IPS DF 19.7 (cell line): ENCODE measurements at regions not wholly inside any gene's neighbourhood (a gene's known extent, or its start where the extent isn't known, plus 50 kb on each side); places are given as distances from the start of the nearest gene placed in this dataset.

ENCODE experiments used
- DNase-seq: peaks from one replicate; pipeline ENCODE4 v3.0.0-alpha.2; 2013; ENCODE audit warnings: low read depth, low spot score

DNA sequence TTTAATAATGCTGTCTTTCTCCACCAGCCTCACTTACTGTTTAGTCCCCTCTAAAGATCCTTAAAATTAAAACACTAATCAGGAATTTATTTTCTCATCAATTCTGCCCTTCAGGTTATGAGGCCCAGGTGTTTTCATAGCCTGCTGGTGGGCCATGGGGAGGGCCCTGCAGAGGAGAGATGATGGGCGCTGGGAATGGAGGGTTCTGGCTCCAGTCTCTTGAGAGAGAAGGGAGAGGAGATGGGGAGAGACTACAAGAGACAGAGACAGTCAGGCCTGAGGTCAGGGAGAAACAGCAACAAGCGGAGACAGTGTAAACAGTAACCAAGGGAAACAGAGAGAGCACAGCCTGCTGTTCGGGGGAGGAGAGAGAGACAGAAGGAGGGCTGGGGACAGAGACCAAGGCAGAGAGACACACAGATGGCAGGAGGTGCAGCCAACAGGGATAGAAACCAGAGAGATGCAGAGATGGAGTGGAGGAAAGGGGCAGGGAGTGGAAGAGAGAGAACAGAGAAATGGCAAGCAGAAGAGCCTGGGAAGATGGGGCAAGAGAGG lies 187.3 kb upstream of the SYT13 start:
- DNase-seq, result no peak

DNA sequence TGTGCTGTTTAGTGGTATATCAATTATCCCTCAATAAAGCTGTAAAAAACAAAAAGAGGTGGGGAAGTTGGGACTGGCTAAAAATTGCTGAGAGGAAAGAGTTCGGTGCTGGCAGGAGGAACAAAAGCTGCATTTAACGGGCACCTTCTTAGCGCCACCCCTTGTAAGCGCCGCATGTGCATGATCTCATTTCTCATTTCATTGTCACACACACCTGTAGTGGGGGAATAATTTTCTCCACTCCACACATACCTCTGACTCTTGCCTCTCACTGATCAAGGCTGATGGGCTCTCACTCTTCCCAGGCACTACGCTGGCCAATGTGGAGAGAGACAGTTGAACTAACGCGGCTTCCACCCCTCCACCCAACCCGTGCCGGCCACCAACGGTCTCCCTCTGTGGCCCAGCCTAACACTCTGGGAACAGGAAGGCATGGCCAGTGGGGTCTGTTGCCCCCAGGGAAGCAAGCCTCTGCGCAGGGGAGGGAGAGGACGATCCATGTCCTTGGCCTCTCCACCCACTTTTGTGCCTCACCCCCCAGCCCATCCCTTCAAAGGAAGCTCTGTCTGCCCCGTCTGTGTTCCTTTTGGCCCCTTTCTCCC lies 186.7 kb upstream of the SYT13 start:
- no peak for DNase-seq

DNA sequence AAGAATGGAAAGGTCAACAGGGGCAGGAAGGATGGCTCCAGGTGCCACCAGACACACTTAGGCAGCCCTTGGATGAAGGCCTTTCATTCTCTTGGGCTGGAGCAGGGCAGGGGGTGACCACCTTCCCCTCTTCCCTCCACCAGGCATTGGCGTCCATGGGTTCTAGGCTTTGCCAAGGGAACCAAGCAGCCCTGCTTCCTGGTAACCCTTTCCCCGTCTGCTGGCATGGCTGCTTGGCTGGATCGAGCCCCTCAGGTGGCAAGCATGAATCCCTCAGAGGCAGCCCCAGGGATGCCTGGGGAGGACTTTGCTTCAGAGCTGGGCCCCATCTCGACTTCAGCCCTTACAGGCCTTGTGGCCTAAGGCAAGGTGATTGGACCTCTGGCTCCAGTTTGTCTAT lies 185.1 kb upstream of the SYT13 start:
- no peak for DNase-seq

DNA sequence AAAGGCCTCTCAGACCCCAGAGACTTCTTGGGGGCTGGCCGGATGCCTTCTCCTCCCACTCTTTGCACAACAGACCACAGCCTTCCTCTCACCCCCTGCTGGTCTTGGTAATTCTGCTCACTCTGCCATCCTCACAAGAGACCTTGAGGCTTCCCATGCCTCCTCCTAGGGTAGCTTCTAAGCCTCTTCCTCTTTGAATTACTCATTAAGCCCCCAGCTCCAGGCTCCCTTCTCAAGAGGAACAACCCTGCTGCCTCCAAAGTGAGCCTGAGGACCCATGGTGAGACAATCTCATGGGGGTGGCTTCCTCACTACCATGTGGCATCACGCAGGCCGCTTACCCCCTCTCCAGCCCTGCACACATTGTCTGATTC lies 184.6 kb upstream of the SYT13 start:
- no peak for DNase-seq

DNA sequence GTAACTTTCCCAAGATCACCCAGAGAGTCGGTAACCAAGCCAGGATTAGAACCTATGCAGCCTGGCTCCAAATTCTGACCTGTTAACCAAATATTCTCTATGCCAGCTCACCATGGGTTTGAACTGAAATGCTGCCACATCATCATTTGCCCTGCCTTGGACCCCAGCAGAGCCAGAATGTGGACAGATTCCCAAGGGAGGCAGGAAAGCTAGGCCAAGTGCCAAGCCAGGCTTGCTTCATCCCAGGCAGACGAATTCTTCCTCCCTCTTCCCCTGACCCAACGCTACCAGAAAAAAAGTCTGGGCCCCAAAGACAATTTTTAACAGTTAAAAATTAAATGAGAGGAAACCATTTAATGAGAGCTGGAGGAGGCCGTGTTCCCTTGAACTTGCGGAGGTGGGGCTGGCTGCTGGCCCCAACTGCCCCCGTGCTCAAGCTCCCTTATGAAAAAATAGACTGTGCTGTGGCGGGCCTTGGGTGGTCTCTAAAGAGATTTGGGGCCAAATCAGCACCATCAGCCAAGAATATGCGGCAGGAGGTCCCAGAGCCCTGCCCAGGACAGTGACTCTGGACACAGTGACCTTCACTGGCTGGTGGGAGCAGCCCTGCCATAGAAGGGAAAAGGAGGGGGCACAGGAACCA lies 184.1 kb upstream of the SYT13 start:
- DNase-seq, result no peak

GRCh38 chr11:45468267-45468856 lies 182.2 kb upstream of the SYT13 start:
- DNase-seq, result no peak

DNA sequence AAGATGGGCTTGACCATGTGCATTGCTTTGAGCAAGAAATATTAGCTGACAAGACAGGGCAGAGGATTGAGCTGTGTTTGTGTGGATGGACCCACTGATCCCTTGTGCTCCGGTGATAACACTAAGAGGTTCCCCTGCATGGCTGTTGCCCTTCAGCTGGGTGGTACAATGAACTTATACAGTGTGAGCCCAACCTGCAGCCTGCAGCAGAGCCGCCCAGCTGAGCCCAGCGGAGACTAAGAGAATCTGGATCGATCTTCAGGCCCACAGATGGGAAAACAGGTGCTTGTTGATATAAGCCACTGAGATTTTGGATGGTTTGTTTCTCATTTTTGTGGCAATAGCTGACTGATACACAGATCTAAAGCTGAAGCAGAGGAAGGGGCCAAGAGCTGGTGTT lies 177.4 kb upstream of the SYT13 start:
- DNase-seq, result no peak

- DNase-seq, result no peak
Measured at GRCh38 chr11:45461514-45461913, 175.4 kb upstream of the SYT13 start.

DNA sequence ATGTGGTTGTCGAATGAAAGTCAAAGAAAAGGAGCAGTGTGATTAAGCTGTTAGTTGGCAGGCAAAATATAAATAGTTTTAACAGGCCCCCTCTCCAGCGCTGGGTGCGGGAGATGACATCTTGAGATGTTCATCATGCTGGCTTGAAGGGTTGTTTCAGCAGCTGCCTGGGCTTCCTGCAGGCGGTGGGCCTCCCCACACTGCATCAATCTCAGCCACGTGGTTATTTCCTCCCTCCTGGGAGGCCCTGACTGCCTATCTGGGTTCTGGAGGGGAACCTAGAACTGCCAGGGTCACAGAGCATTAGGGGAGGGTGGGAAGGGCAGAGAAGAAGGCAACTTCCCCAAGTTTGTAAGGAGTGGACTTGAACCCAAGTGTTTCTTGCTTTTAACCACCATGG lies 173.3 kb upstream of the SYT13 start:
- DNase-seq, result no peak

- no peak for DNase-seq
Measured at GRCh38 chr11:45458269-45458668, 172.1 kb upstream of the SYT13 start.

DNA sequence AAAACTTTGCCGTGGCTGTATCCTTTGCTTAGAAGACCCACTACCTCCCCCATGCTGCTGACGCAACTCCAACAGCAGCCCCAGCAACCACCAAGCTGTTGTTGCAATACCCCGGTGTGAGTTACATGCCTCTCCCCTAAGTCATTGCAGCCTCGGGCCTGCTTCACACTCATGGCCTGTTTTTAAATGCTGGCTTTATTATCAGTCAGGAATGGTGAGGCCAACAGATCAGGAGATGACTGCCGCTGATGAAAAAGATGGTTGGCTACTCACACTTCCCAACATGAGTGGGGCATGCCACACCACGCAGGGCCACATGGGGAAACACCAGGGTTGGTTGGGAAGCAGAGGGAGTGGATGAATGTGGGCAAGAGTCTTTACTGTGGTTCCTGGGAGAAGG lies 171.5 kb upstream of the SYT13 start:
- no peak for DNase-seq

DNA sequence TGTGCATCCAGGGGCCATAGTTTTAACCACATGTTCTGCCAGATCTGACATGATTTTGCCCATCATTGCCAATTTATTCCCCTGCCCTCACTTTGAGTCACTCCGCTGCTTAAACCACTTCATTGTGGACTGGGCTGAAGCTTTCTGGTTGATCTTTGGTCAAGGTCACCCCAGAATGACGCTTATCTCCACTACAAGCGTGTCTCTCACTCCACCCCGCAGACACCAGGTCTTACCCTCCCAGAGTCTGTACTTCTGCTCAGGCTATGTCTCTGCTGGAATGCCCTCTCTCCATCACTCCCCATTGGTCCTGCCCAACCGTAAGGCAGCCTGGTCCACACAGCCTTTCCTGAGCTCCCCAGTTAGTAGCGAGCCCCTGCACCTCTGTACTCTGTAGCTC lies 170.5 kb upstream of the SYT13 start:
- no peak for DNase-seq

- DNase-seq, result no peak
Measured at GRCh38 chr11:45455536-45455935, 169.4 kb upstream of the SYT13 start.

- no peak for DNase-seq
Measured at GRCh38 chr11:45454917-45455401, 168.8 kb upstream of the SYT13 start.

DNA sequence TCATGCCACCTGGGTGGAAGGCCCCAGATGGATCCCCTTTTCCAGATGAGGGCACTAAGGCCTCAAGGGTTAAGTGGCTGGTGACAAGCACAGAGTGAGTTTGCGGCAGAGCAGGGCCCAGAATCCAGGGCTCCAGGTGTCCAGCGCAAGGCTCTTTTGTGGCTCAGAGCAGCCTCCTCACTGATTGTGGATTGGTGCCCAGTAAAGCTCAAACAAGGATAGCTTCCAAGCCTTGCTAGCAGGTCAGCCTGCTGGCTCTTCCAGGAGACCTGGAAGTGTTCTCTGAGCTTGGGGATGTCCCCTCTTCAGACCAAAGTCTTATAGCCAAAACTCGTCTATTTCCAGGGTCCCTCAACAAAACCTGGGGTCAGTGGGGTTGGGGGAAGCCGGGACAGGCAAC lies 167.6 kb upstream of the SYT13 start:
- no peak for DNase-seq

- no peak for DNase-seq
Measured at GRCh38 chr11:45451766-45452440, 165.8 kb upstream of the SYT13 start.

DNA sequence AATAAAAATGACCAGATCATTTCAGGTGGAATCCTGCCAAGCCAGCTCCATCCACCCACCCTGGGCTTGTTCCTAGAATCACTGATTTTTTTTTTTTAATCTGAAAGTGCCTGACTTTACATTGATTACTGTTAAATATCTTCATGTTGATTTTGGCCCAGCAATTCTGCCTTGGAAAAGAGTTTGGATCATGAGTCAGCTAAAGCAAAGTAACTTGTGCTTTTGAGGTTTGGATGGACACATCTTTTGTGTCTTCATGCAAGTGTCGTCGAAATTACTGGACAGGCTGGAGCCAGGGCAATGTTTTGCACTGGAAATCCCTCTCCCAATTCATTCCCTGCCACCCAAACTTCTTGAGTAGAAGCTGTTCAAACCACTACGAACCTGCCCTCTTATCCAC lies 164.0 kb upstream of the SYT13 start:
- DNase-seq, result no peak

DNA sequence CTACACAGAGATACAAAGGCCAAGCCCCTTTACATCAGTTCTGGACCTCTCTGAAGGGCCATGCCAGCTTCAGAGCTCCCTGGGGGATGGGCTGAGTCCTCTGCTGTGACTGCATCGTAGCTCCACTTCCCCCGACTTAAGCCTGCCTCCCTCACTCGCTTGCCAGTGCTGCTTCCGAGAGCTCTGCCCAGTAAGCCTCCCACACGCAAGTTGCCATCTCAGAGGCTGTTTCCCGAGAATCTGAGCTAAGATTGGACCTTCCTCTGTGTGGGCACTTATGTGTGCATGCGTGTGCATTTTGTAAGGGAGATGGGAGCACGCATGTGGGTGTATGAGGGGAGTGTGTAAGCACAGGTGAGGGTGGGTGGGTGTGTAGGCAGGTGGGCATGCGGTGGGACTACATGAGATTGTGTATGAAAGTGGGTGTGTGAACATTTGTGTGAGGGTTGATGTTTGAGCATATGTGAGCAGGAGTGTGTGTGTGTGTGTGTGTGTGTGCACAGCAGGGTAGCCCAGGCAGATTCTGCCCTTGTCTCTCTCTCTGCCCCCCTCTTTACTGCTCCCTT lies 163.0 kb upstream of the SYT13 start:
- no peak for DNase-seq

- DNase-seq, result no peak
Measured at GRCh38 chr11:45448561-45448960, 162.4 kb upstream of the SYT13 start.

DNA sequence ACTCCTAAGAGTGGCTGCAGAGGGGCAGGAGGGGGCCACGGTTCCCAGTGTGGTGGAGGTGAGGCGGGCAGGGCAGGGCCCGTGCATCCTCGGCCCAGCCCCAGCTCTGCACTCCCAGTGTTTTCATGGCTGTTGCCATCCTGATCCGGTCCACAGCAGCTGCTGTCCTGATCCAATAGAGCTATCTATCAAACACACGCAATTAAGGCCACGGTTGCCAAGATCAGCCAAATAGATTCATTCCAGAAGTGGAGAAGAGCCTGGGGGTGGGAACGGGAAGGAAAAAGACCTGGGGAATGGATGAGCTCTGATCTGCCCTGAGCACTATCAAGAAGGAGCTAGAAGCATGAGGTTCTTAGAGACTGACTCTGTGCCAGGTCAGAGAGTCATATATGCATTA lies 160.9 kb upstream of the SYT13 start:
- no peak for DNase-seq

DNA sequence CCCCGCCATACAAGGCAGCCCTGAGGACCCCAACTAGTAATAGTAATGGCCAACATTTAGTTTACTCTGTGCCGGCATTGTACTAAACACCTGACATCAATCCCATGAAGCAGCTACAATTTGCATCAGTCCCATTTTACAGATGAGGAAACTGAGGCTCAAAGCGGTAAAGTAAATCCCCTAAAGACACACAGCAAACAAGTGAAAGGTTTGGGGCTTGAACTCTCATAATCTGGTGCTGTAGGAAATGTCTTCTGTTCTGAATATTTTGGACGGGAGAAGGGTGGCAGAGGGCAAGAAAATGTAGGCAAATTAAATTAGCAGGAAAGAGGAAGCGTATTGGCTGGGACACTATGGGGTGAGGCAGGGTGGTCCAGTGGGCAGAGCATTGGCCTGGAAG lies 160.3 kb upstream of the SYT13 start:
- no peak for DNase-seq

DNA sequence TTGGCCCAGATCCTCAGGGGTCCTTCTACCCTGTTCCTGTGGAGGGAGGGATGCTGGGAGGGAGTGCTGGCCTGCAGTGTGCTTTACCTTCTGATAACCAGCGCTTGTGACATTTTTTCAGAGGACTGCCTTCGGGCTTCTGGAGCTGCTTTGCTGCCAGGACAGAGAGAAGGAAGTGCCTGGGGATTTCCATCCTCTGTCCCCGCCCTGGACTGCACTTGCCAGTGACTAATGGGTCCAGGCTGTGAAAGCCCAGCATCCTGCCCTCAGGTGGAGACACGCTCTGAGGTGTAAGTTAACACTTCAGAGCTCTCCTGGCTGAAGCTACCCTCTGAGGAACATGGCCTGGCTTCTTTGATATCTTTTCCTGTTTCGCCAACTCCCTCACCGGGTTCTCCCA lies 158.7 kb upstream of the SYT13 start:
- DNase-seq, result no peak
